SU-DHL-6 (cell line): ENCODE measurements at regions not wholly inside any gene's neighbourhood (a gene's known extent, or its start where the extent isn't known, plus 50 kb on each side); places are given as distances from the start of the nearest gene placed in this dataset.

Source experiments
- H2AFZ ChIP-seq: fragments of 200-600 bp; sonication (generic); 2 replicates; pipeline ENCODE4 v1.6.1; 2014; ENCODE audit warnings: low read depth, mild to moderate bottlenecking, moderate library complexity, mixed read lengths, antibody characterized with exemption, low read length; ENCODE audit not compliant: severe bottlenecking
- H3F3A ChIP-seq: fragments of 200-600 bp; shearing (Covaris generic); 2 replicates; pipeline ENCODE4 v1.6.0; 2016; ENCODE audit warnings: antibody characterized with exemption, mild to moderate bottlenecking; ENCODE audit not compliant: insufficient read depth
- H3K27ac ChIP-seq: fragments of 200-600 bp; sonication (generic); 2 replicates; pipeline ENCODE4 v1.5.1; 2016; ENCODE audit warnings: low read depth, mild to moderate bottlenecking, low read length, moderate library complexity, mixed read lengths
- H3K27me3 ChIP-seq: fragments of 200-600 bp; sonication (generic), shearing (Covaris generic); 2 replicates; pipeline ENCODE4 v1.6.0; 2014; ENCODE audit warnings: mild to moderate bottlenecking, low read length
- H3K36me3 ChIP-seq: fragments of 200-600 bp; sonication (generic); 2 replicates; pipeline ENCODE4 v1.6.1; 2014; ENCODE audit warnings: mild to moderate bottlenecking, low read length, mixed read lengths
- H3K4me2 ChIP-seq: fragments of 300-600, 200-600 bp; shearing (Covaris generic), sonication (generic); 2 replicates; pipeline ENCODE4 v1.6.0; 2014; ENCODE audit warnings: low read length, low read depth, mild to moderate bottlenecking; ENCODE audit not compliant: poor library complexity, severe bottlenecking
- H3K4me3 ChIP-seq: fragments of 200-600 bp; sonication (generic); 2 replicates; pipeline ENCODE4 v1.5.1; 2014; ENCODE audit warnings: antibody characterized with exemption, low read length, mild to moderate bottlenecking, mixed read lengths; ENCODE audit not compliant: insufficient read depth, poor library complexity, severe bottlenecking
- H3K79me2 ChIP-seq: fragments of 200-600 bp; sonication (generic); 2 replicates; pipeline ENCODE4 v1.6.1; 2014; ENCODE audit warnings: mild to moderate bottlenecking, low read length, moderate library complexity; ENCODE audit not compliant: insufficient read depth
- H3K9ac ChIP-seq: fragments of 200-600 bp; sonication (generic); 2 replicates; pipeline ENCODE4 v1.7.0; 2014; ENCODE audit warnings: mild to moderate bottlenecking, low read length
- H3K9me2 ChIP-seq: fragments of 200-600 bp; sonication (generic); replicated peaks from 2 replicates; pipeline ENCODE4 v1.6.1; 2014; ENCODE audit warnings: low read length; ENCODE audit not compliant: insufficient read depth
- H3K9me3 ChIP-seq: fragments of 200-600 bp; sonication (generic); 2 replicates; pipeline ENCODE4 v1.6.1; 2014; ENCODE audit warnings: low read length, mixed read lengths; ENCODE audit not compliant: insufficient read depth
- H4K20me1 ChIP-seq: fragments of 200-600 bp; sonication (generic); 2 replicates; pipeline ENCODE4 v1.6.1; 2014; ENCODE audit warnings: low read depth, mild to moderate bottlenecking, antibody characterized with exemption, low read length, moderate library complexity, mixed read lengths
- EZH2phosphoT487 ChIP-seq: fragments of 200-600 bp; sonication (generic), shearing (Covaris generic); conservative IDR thresholded peaks from 2 replicates; pipeline ENCODE4 v1.6.1; 2018; ENCODE audit warnings: mild to moderate bottlenecking, antibody characterized with exemption, low read length, moderate library complexity, mixed read lengths
- TF ChIP-seq, protein P1 (sequence below): fragments of 200-600 bp; sonication (generic); IDR thresholded peaks from one replicate; pipeline ENCODE4 v1.5.1; 2017; ENCODE audit warnings: antibody characterized with exemption, mild to moderate bottlenecking, low read length, moderate library complexity; ENCODE audit not compliant: insufficient read depth, poor library complexity, severe bottlenecking

DNA sequence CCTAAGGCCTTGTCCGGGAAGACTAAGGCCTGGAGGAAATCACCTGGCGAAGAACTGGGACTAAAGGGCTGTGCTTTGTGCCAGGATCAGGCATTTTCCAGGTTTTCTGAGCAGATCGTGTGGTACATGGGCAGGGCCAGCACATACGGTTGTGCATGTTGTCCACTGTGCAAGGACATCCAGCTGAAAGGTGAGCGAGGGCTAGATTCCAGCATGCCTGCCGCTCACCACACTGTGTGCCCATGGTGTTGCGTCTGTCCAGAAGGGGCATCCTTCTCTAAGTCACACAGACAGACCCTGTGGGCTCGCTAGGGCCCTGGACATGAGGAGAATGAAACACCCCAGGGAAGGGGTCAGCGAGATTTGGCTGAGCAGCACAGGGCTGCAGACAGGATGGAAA lies 80.3 kb upstream of the TAF1B start:
- Histone ChIP-seq H3K4me2 (no peak overlapping the region), H2AFZ (no peak overlapping the region), H4K20me1 (no peaks in the 10 kb centered on the region), H3K79me2 (no peaks in the 10 kb centered on the region), H3K27ac (no peak overlapping the region), H3K9me3 (no peaks in the 10 kb centered on the region), H3F3A (no peaks in the 10 kb centered on the region), H3K9ac (no peak overlapping the region), H3K4me3 (no peak overlapping the region), H3K9me2 (no peaks in the 10 kb centered on the region), H3K36me3 (no peaks in the 10 kb centered on the region), H3K27me3 (no peaks in the 10 kb centered on the region)
- TF ChIP-seq, protein P1, sequence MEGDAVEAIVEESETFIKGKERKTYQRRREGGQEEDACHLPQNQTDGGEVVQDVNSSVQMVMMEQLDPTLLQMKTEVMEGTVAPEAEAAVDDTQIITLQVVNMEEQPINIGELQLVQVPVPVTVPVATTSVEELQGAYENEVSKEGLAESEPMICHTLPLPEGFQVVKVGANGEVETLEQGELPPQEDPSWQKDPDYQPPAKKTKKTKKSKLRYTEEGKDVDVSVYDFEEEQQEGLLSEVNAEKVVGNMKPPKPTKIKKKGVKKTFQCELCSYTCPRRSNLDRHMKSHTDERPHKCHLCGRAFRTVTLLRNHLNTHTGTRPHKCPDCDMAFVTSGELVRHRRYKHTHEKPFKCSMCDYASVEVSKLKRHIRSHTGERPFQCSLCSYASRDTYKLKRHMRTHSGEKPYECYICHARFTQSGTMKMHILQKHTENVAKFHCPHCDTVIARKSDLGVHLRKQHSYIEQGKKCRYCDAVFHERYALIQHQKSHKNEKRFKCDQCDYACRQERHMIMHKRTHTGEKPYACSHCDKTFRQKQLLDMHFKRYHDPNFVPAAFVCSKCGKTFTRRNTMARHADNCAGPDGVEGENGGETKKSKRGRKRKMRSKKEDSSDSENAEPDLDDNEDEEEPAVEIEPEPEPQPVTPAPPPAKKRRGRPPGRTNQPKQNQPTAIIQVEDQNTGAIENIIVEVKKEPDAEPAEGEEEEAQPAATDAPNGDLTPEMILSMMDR: no peak
- TF ChIP-seq EZH2phosphoT487: no peak

DNA sequence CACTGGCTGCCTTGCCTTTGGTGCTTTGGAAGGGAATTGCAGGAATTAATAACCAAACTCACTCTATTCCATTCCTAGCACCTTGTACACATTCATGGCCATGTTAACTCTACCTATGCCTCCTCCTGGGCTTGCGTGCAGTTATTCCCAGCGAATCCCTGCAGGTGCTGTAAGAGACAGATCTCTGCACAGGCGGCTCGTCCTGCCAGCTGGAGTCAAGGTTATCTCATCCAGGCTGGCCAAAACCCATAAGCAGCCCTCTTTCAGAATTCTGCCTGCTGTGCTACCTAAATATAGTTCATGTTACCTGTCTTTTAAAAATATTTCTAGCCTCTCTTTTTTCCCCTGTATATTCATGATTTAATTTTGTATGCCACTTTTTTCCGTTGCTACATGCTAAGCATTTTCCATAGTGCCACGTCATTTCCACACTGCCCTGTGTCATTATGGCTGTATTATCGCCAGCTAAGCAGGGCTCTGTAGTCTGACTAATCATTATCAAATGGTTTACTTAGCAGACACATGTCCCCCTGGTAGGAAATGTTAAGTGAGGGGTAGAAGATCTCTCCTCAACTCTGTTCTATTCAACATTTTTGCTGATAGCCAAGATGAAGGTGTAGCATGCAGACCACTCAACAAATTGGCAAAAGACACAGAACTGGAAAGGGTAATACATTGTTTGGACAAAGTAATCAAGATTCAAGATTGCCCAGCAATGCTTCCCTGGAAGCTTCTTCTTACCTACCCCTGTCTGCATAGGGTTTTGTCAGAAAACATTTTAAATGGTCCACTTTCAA lies 79.7 kb upstream of the TAF1B start:
- Histone ChIP-seq H3K27ac (no peak overlapping the region), H3K27me3 (no peaks in the 10 kb centered on the region), H2AFZ (no peak overlapping the region), H3K36me3 (no peaks in the 10 kb centered on the region), H3K79me2 (no peaks in the 10 kb centered on the region), H3K9me2 (no peaks in the 10 kb centered on the region), H3K4me2 (no peak overlapping the region), H3K9ac (no peak overlapping the region), H3K4me3 (no peak overlapping the region), H3F3A (no peaks in the 10 kb centered on the region), H3K9me3 (no peaks in the 10 kb centered on the region), H4K20me1 (no peaks in the 10 kb centered on the region)
- TF ChIP-seq EZH2phosphoT487: no peak
- TF ChIP-seq, protein P1: no peak

DNA sequence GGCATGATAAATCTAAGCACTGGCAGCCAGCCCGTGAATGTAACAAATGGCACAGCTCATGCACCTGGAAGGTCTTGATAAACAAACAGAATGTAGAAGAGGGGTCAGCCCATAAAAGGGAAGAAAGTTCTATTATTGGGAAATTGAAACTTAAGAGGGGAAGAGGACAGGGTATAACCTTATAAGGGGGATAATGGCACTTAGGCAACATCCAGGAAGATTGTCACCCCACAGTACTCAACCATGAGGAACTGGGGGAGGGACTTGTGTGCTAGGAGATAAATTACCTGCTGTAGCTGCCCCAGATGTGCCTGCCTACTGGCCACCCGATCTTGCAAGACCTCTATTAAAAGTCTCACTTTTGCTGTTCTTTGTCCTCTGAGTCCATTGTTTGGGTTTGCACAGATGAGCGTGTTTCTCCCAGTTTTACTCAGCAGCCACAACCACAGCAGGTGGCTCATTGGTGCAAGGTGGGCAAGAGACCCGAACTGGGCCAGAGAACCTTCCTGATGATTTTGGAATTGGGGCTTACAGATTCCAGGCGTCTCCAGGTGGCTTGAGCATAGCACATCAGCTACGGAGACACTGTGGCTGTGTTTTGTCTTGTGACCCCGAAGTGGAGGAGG lies 79.0 kb upstream of the TAF1B start:
- H3K9ac ChIP-seq: no peak overlapping the region

More for the DNA sequence above, 79.0 kb upstream of the TAF1B start:
- Histone ChIP-seq H3K79me2 (no peaks in the 10 kb centered on the region), H3F3A (no peaks in the 10 kb centered on the region), H3K9me2 (no peaks in the 10 kb centered on the region), H3K9me3 (no peaks in the 10 kb centered on the region), H4K20me1 (no peaks in the 10 kb centered on the region), H3K4me2 (no peak overlapping the region), H3K4me3 (no peak overlapping the region), H2AFZ (no peak overlapping the region), H3K27me3 (no peaks in the 10 kb centered on the region), H3K27ac (no peak overlapping the region), H3K36me3 (no peaks in the 10 kb centered on the region)
- TF ChIP-seq, protein P1: no peak
- TF ChIP-seq EZH2phosphoT487: no peak
